Muscle of back (tissue), 3 donors: ENCODE measurements at regions not wholly inside any gene's neighbourhood (a gene's known extent, or its start where the extent isn't known, plus 50 kb on each side); places are given as distances from the start of the nearest gene placed in this dataset.

Source experiments
- DNase-seq, 3 donors: peaks; one replicate each; pipeline versions ENCODE4 v3.0.0 to v3.0.0-alpha.2; 2013

GRCh38 chr2:45145073-45145899, 136.0 kb upstream of the SIX2 start:
- DNase-seq: no peak

GRCh38 chr2:45141883-45142866, 132.9 kb upstream of the SIX2 start:
- no peak for DNase-seq

- no peak for DNase-seq
These were observed 131.4 kb upstream of the SIX2 start for GRCh38 chr2:45140675-45141074.

- no peak for DNase-seq
These were observed 129.7 kb upstream of the SIX2 start for GRCh38 chr2:45138904-45139303.

GRCh38 chr2:45137966-45138695, 128.9 kb upstream of the SIX2 start:
- DNase-seq: no peak

- DNase-seq: peak in 1 of 3 donors; percentile 28
These were observed 125.5 kb upstream of the SIX2 start for GRCh38 chr2:45134726-45135125.

- no peak for DNase-seq
These were observed 124.8 kb upstream of the SIX2 start for GRCh38 chr2:45134014-45134413.

- no peak for DNase-seq
These were observed 123.3 kb upstream of the SIX2 start for GRCh38 chr2:45132551-45132950.

GRCh38 chr2:45131587-45131986, 122.3 kb upstream of the SIX2 start:
- no peak for DNase-seq

GRCh38 chr2:45130736-45131135, 121.5 kb upstream of the SIX2 start:
- DNase-seq: no peak

GRCh38 chr2:45128580-45128997, 119.3 kb upstream of the SIX2 start:
- DNase-seq: peak; percentile 25 to 95 (median 48)

- no peak for DNase-seq
These were observed 118.6 kb upstream of the SIX2 start for GRCh38 chr2:45127891-45128290.

- DNase-seq: no peak
These were observed 118.1 kb upstream of the SIX2 start for GRCh38 chr2:45127321-45127720.

- DNase-seq: no peak
These were observed 116.0 kb upstream of the SIX2 start for GRCh38 chr2:45125232-45125631.

- no peak for DNase-seq
These were observed 115.2 kb upstream of the SIX2 start for GRCh38 chr2:45124456-45124855.

- DNase-seq: no peak
These were observed 114.4 kb upstream of the SIX2 start for GRCh38 chr2:45123521-45124191.

- no peak for DNase-seq
These were observed 113.8 kb upstream of the SIX2 start for GRCh38 chr2:45123065-45123464.

- DNase-seq: no peak
These were observed 112.1 kb upstream of the SIX2 start for GRCh38 chr2:45121236-45121927.

- no peak for DNase-seq
These were observed 111.3 kb upstream of the SIX2 start for GRCh38 chr2:45120546-45120945.

- DNase-seq: peak in 1 of 3 donors; percentile 84
These were observed 110.6 kb upstream of the SIX2 start for GRCh38 chr2:45119855-45120254.

GRCh38 chr2:45119038-45119437, 109.8 kb upstream of the SIX2 start:
- peak in 1 of 3 donors; percentile 39 for DNase-seq
